ENCODE measurements at regions not wholly inside any gene's neighbourhood (a gene's known extent, or its start where the extent isn't known, plus 50 kb on each side); places are given as distances from the start of the nearest gene placed in this dataset.
"Not testable (repeated sequence)": the region's sequence is repeated elsewhere in the genome, so short reads cannot be mapped to it uniquely, and the experiment has no call there.

DNA sequence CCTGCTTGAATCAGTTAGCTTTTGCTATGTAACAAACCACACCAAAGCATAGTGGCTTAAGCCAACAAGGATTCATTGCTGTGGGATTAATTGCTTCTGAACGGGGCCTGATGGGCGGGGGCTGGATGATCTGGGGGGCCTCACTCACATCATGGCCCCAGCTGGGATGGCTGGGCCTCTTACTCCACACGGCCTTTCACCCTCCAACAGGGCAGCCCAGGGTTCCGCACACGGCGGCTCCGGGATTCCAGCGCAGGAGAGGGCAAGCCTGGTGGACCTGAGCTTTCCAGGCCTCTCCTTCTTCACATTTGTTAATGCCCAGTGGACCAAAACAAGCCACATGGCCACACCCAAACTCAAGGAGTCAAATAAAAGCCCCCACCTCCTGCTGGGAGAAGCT is 86.3 kb upstream of the PHLPP1 start:
- DNase-seq, result no peak

DNA sequence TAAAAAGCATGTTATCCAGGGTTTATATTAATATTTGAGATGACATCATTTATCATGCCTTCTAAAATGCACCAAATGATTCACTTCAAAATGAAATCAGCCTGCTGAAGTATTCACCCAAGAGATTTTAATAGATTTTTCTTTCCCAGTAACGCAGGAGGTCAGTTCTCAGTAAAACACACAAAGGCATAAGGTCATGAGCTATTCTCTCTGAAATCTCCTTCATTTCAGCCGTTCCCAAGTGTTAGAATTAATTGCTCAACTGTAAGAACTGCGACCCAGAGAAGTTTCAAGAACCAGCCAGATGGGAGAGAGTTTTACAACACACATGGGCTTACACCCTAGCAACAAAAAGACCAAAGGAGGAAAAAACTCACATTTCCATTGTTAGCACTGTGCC is 84.2 kb upstream of the PHLPP1 start:
- DNase-seq, result no peak

DNA sequence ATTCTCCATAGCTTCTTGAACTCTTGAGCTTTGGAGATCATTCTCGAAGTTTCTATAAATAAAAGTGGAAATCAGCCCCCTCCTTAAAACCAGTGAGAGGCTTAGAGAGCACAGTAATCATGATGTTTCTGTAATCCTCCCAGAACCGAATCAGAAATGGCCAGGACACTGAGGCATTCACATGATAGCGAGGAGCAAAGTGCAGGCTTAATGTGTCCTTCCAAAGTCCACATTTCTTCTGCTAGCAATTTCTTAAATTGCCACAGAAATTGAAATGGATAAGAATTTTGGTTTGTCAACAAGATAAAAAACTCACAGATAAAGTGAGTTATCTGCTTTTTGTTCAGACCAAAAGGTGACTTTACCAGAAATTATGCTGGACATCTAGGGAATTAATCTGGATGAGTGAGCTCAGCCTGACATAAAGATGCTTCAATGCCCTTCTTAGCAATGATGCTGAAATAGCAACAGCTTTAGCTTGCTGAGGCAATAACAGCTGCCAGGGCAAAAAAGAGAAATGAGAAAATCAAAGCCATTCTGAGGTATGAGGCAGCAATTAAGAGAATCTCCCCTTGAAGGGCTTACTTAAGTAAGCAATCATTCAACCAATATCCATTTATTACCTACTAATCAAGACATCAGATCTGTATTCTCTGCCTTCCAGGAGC is 82.4 kb upstream of the PHLPP1 start:
- no peak for DNase-seq

DNA sequence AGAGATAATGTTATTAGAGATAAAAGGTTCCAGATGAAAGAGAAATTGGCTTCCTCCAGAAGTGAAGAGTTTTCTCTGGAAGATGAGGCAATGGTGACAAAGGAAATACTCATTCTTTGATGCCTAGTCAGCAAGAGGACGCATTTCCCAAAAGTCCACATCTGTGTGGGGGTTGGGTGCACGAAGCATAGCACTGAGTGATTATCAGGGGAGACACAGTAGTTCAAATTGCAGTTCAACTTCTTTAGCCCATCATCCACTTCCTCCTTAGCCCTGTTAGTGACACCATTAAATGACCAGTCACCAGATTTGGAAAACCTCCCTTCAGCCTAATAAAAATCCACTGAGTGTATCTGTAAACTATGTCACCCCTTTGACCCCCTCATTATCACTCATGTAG is 80.9 kb upstream of the PHLPP1 start:
- DNase-seq, result no peak

DNA sequence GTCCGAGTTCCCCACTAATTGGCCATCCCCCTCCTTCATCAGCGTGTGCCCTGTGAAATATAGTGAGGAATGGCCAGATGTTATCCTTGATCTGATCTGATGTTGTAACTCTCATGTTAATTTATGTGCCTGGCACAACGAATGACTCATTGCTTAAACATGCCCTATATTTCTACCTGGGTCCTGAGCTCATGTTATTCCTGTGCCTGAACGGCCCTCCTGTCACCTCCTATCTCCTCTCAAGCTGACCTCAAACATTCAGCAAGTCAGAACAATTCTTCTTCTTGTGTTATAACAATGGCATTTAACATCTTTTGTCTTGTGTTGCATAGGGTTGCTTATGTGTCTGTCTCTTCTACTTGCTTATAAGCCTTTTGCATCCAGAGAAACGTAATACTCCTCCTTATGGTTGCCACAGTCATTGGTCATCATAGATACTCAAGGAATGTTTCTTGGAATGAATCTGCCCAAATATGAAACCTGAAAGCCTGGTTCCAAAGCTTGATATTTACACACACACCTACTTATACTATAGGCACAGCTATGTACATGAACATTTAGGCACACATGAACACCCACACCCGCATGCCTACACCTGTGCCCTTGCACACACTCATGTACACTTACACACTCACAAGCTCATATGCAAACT is 80.2 kb upstream of the PHLPP1 start:
- DNase-seq, result no peak

DNA sequence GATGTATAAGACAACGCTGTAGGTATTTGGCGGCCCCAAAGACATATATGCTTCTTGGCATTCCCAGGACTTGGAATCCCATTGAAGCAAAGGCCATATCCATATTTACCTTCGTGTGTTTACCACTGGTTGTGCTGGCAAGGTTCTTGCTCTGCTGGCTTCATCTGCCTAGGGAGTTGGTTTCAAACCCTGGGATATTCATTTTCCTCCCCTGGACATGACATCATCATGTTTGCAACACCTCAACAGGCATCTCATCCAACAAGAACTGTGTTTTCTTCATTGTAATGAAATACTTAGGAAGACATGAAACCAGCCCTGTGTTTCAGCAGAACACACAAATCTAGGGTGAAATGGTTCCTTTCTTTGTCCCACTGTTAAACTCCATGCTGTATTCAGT is 77.9 kb upstream of the PHLPP1 start:
- DNase-seq, result no peak

DNA sequence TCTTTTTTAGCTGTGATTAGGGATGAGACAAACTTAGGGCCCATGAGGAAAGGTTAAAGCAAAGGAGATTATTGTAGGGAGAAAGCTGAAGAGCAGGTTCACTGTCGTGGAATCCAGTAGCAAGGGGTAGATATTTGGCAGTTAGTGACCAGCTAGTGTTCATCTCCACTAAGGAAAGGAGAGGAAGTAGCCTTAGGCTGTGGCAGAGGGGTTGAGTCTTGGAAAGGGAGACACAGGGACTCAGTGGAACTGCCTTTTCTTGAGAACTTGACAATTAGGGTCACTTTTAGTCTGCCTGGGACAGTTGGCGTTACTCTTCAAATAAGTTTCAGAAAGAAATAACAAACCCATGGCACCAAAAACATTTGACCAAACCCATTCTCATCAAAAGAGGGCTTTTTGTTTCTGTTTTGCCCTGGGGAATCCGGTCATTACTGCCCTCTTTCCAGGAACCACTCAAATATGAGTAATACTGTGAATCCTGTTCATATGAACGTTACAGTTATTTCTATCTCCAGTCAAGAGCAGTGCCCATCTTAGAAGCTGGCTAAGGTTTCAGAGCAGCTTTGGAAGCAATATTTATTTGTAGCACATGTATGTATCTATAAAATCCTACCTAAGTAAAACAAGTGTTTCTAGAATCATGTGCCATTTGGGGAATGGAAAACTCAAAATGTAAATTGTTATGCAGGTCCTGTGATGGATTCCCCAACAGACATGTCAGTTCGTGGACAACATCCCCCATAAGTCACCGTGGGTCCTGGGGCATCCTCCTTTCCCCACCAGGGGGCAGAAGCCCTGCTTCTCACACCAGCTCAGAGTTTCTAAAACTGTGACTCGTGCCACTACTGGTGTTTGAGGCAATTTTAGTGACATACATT is 77.3 kb upstream of the PHLPP1 start:
- DNase-seq, result no peak

DNA sequence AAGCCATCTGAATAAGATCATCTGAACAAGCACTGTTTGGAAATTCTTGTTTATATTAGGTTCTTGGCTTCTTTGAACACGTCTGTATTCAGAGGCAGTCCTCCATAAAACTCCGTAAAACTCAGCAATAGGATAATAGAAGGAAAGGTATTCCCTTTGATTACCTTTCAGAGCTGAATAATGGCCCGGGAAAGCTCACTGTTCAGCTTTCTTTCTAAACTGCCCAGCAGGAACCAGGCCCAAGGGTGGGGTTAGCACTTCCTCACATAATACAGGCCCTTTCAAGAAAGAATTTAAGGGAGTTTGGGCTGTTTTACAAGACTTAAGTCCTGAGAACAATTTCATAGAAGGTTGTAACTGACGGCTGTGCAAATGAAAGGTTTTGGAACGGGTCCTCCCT is 72.2 kb upstream of the PHLPP1 start:
- no peak for DNase-seq

DNA sequence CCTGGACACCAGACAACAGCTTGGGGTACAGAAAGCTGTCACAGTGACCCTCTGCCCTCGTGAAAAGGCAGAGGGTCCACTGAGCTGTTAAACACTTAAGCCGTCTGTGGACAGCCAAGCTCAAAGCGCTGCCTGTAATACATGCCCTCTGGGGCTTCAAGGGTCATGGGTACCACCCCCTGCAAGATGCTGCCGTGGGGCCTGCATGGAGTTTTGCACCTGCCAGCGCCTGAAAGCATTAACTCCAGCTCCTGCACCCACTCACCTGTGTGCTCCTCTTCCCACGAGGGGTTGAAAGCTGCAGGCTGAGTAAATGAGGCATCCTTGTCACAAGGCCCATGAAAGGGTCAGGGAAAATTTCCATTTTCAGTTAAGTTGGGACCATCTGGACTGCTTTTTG is 70.6 kb upstream of the PHLPP1 start:
- no peak for DNase-seq

DNA sequence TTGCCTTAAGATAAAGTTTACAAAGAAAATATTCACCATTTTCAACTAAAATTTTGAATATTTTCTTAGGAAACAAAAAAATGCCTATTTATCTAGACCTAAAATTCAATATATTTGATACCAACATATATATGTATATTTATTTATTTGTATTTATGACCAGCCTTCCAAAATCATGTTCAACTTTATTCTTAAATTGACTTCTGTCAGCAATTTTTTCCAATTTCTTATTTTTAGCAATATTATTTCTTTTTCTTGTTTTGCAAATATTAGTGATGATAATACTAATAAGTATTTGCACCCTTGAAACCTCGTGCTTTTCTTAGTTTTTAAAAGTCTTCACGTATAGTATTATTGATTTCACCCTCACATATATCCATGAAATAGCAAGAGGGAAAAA is 68.2 kb upstream of the PHLPP1 start:
- no peak for DNase-seq

DNA sequence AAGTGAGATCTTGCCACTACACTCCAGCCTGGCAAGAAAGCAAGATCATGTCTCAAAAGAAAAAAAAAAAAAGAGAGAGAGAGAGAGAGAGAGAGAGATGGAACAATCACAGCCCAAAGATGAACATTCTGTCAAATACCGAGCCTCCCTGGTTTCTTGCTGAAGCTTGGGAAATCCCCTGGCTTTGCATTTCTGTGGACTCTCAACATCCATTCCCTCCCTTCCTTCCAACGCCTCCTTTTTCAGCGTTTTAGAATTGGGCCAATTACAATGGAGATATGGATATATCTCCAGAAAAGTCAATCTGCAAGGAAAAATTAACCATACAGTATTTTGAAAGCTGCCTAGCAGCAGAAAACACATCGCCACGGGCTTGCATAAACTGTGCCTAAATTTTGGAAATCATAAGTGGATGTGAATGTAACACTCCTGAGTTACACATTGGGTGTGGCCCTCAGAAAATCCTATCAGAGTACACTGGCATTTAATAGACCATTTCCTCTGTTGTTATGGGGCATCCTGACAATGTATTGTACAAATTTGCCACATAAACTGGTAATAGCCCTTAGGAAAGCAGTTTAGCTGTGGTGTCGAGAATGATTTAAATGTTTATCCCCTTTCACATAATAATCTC is 67.2 kb upstream of the PHLPP1 start:
- no peak for DNase-seq

DNA sequence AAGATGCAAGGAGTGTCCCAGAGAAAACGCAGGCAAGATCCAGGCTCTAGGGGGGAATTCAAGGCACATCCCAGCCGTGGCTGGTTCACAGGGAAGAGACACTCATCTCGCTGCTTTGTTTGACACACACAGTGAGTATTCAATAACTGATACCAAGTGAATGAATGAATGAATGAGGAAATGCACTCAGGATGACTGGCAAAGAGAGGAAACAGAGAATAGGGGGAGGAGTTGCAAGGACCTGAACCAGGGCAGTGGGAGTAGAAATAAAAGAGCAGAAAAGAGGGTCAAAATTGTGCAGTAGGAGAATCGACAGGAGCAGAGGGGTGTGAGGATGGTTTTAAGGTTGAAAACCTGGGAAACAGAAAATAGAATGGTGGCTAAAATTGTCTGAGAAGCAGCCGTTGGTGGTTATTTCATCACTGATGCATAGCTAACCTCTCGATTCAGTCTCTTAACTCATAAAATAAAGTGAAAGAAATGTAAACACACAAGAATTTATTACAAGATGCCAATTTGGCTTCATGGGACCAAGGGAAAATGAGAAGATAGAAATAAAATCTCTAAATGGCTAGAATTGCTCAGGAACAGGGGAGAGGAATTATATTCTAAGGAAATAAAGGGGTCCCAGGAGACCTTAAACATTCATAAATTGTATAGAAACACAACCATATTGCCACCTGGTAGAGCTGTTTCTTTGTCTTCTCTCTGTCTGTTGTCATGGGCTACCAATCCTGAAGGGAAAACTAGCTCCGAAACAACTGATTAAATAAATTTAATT is 63.9 kb upstream of the PHLPP1 start:
- DNase-seq, result peak; percentile 9

DNA sequence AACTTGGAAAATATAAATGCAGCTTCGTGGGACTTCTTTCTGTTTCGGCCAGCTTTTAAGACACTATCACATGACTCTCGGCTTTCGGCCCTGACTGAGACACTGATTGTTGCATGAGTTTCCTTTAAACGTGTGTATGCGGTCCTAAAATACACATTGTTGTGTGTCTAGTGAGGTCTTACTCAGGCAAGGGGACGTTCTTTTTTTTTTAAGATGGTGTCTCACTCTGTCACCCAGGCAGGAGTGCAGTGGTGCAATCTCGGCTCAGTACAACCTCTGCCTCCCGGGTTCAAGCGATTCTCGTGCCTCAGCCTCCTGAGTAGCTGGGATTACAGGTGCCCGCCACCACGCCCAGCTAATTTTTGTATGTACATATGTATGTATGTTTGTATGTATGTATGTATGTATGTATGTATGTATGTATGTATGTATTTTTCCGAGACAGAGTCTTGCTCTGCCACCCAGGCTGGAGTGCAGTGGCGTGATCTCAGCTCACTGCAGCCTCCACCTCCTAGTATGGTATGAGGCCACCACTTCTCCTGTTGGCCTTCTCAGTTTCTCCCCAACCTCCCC is 63.2 kb upstream of the PHLPP1 start:
- DNase-seq, result not testable (repeated sequence)

DNA sequence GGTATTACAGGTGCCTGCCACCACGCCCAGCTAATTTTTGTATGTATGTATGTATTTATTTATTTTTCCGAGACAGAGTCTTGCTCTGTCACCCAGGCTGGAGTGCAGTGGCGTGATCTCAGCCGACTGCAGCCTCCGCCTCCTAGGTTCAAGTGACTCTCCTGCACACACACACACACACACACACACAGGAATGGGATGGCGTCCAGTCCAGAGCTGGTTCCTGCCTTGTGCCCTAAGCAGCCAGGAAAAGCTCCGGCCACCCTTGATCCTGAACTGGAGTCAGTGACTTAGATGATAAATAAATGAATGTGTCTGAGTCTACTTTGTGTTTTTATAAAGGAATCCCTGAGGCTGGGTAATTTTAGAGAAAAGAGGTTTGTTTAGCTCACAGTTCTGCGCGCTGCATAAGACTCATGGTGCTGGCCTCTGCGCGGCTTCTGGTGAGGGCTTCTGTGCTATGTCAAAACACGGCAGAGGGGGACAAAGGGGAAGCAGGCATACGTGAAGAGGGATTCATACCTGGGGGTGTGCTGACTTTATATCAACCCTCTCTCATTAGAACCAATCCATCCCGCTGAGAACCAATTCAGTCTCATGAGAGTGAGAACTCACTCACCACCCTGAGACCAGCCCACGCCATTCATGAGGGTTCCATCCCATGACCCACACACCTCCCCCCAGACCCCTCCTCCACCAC is 59.7 kb upstream of the PHLPP1 start:
- no peak for DNase-seq

DNA sequence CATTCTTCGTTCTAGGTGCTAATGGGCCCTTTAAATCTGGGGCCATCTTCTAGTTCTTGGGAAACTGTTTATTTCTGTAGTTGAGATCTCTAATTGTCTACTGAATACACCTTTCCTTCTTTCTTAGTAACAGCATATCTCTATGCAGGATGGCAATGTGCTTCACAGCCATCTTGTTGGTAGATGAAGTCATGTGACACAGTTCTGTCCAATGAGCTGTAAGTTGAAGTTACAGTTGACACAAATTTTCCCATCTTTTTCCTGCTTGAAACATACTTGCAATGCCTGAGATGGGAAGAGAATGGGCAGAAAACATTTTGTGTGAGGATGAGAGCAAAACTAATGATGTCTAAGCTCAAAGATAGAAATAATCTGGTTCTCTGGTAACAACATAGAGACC is 57.3 kb upstream of the PHLPP1 start:
- no peak for DNase-seq

DNA sequence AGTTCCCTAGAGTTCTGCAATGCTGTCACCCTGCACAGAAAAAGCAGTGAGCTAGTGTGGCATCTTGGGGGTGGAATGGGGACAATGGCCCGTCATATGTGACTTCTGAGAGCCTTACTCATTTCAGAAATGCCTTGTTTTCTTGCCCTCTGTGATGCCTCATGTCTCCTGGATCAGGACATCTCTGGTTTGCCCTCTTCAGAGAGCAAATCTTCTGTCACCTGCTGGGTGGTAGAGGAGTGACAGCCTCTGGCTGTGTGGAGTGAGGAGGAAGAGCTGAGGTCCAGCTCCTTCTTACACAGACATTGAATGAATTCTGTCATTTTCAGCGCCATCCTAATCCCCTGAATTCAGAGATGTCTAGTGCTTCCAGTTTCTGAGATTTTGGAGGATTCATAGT is 55.6 kb upstream of the PHLPP1 start:
- no peak for DNase-seq

DNA sequence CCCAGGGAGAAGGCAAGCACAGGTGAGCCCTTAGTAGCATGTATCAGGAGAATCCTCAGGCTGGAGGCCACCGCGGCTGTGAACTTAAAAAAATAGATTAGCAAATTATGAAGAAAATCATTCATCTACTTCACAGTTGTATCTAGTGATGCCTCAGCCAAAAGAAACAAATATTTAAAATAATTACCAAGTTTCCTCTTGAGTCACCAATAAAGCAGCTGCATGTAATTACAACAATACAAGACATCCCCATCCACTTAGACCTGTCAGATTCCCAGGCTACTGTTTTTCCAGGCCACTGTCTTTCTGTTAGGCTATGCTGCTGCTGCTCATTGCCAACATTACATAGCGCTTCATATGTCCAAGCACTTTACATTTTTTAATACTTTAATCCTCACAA is 54.6 kb upstream of the PHLPP1 start:
- peak; percentile 20 for DNase-seq

DNA sequence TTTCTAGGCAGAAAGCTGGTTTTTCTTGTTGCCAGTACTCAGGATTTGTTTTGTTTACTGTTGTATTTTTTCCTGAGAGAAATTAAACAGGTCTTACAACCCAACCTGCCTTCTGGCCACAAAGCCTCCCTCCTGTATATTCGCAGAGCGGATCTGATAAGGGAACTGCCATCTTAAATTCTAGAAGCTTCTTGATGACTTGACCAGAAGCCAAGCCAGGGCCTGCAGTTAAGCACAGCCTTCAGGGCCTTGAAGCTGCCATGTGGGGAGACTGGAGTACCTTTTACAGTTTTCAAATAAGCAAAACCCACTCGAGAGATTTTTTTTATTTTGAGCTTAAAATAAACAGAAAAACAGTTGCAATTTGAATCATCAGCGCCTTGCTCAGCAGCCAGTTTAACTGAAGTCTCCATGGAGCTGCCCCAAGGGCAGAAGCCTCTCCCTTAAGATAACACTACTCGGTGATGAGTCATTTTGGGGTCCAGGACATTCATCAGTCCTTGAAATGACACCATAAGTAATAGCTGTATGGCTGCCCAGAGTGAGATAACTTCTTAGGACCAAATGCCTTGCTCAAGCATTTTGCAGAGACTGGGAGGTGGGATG is 51.5 kb upstream of the PHLPP1 start:
- peak; percentile 10 for DNase-seq

DNA sequence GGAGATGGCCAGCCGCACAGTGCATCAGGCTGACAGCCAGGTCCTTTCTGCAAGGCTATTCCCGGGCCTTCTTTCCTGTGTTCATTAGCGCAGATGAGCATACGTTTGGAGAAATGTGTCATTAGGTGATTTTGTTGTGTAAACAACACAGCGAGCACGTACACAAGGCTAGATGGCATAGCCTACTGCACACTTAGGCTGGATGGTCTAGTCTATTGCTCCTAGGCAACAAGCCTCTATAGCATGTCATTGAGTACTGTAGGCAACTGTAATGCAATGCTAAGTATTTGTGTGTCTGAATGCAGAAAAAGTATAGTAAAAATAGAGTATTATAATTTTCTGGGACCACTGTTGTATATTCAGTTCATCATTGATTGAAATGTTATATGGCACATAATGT is 50.9 kb upstream of the PHLPP1 start:
- DNase-seq, result no peak

DNA sequence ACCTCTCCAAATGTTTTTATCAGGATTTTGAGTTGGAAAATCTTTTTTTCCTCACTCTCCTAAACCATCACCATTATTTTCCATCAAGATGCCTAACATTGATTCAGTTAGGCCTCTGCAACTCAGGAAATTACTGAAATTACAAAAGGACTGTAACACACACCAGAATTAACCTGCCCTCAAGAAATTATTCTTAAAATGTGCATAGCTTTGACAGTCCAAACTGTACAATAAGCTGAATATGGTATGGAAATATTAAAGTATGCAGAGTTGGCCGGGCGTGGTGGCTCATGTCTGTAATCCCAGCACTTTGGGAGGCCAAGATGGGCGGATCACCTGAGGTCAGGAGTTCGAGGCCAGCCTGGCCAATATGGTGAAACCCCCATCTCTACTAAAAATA is 50.2 kb upstream of the PHLPP1 start:
- no peak for DNase-seq

Data from tongue (tissue), 1 donor.